Astrocyte of the spinal cord (primary cell): ENCODE measurements at regions not wholly inside any gene's neighbourhood (a gene's known extent, or its start where the extent isn't known, plus 50 kb on each side); places are given as distances from the start of the nearest gene placed in this dataset.

Experiments
- DNase-seq: peaks from one replicate; pipeline ENCODE4 v3.0.0; 2011; ENCODE audit warnings: low read depth, low spot score
- H3K4me3 ChIP-seq: 2 replicates; pipeline ENCODE4 v1.5.1; 2011; ENCODE audit warnings: low read depth, mild to moderate bottlenecking, low read length, moderate library complexity
- CTCF ChIP-seq: IDR thresholded peaks from 2 replicates; pipeline ENCODE4 v1.5.1; 2012; ENCODE audit warnings: low read depth, mild to moderate bottlenecking, low read length, inconsistent platforms
- in situ Hi-C: cut with HindIII; loops from 2 replicates; pipeline ENCODE4 v1.10.0; 2017; ENCODE audit warnings: low sequenced_read_pairs

- DNase-seq: no peak
- in situ Hi-C loops: no loop called here
- TF ChIP-seq CTCF: no peak
These were observed 136.4 kb upstream of the IQSEC1 start for GRCh38 chr3:13209634-13209997.

GRCh38 chr3:13208706-13209633 lies 135.7 kb upstream of the IQSEC1 start:
- in situ Hi-C loops: no loop called here
- DNase-seq: no peak
- no peak for TF ChIP-seq CTCF
- no peak overlapping the region for H3K4me3 ChIP-seq

More at GRCh38 chr3:13209634-13209997, 136.4 kb upstream of the IQSEC1 start:
- no peak overlapping the region for H3K4me3 ChIP-seq

GRCh38 chr3:13207975-13208705 lies 134.9 kb upstream of the IQSEC1 start:
- TF ChIP-seq CTCF: no peak
- no peak overlapping the region for H3K4me3 ChIP-seq
- DNase-seq: no peak
- in situ Hi-C loops: no loop called here

- no peak overlapping the region for H3K4me3 ChIP-seq
- TF ChIP-seq CTCF: no peak
- no peak for DNase-seq
- in situ Hi-C loops: no loop called here
These were observed 134.3 kb upstream of the IQSEC1 start for GRCh38 chr3:13207578-13207922.

GRCh38 chr3:13206799-13207577 lies 133.8 kb upstream of the IQSEC1 start:
- TF ChIP-seq CTCF: no peak

GRCh38 chr3:13205567-13206143 lies 132.4 kb upstream of the IQSEC1 start:
- in situ Hi-C loops: no loop called here
- no peak for DNase-seq
- TF ChIP-seq CTCF: no peak
- H3K4me3 ChIP-seq: no peak overlapping the region

More at GRCh38 chr3:13206799-13207577, 133.8 kb upstream of the IQSEC1 start:
- in situ Hi-C loops: no loop called here
- no peak for DNase-seq
- no peak overlapping the region for H3K4me3 ChIP-seq
